Midbrain (tissue), 1 donor: ENCODE measurements at regions not wholly inside any gene's neighbourhood (a gene's known extent, or its start where the extent isn't known, plus 50 kb on each side); places are given as distances from the start of the nearest gene placed in this dataset.

Source experiments
- DNase-seq: peaks from one replicate; lab custom pipeline; 2025; lab: John Stamatoyannopoulos, UW

- peak; percentile 23 for DNase-seq
Observed at GRCh38 chr7:98464558-98464940, 63.7 kb upstream of the BAIAP2L1 start.

- DNase-seq: no peak
Observed at GRCh38 chr7:98463837-98464557, 63.1 kb upstream of the BAIAP2L1 start.

GRCh38 chr7:98462911-98463633 is 62.2 kb upstream of the BAIAP2L1 start:
- DNase-seq: no peak

GRCh38 chr7:98460902-98461301 is 60.0 kb upstream of the BAIAP2L1 start:
- no peak for DNase-seq

- no peak for DNase-seq
Observed at GRCh38 chr7:98459529-98459928, 58.6 kb upstream of the BAIAP2L1 start.

GRCh38 chr7:98458090-98458875 is 57.4 kb upstream of the BAIAP2L1 start:
- DNase-seq: no peak

GRCh38 chr7:98456866-98457265 is 56.0 kb upstream of the BAIAP2L1 start:
- no peak for DNase-seq

GRCh38 chr7:98452791-98453190 is 51.9 kb upstream of the BAIAP2L1 start:
- DNase-seq: no peak
